DOHH2 (cell line): ENCODE measurements at regions not wholly inside any gene's neighbourhood (a gene's known extent, or its start where the extent isn't known, plus 50 kb on each side); places are given as distances from the start of the nearest gene placed in this dataset.

Experiments used
- H3F3A ChIP-seq: fragments of 200-600 bp; sonication (generic), shearing (Covaris generic); 2 replicates; pipeline ENCODE4 v1.6.0; 2016; ENCODE audit warnings: antibody characterized with exemption, mild to moderate bottlenecking; ENCODE audit not compliant: control insufficient read depth, insufficient read depth
- H3K27ac ChIP-seq: fragments of 200-600 bp; sonication (generic); 2 replicates; pipeline ENCODE4 v1.5.1; 2014; ENCODE audit warnings: low read depth, mild to moderate bottlenecking, low read length, moderate library complexity
- H3K27me3 ChIP-seq: fragments of 200-600 bp; sonication (generic); 2 replicates; pipeline ENCODE4 v1.6.1; 2014; ENCODE audit warnings: mild to moderate bottlenecking, low read length, mixed read lengths; ENCODE audit not compliant: control insufficient read depth
- H3K36me3 ChIP-seq: fragments of 200-600 bp; sonication (generic); 2 replicates; pipeline ENCODE4 v1.6.1; 2014; ENCODE audit warnings: mild to moderate bottlenecking, low read length, moderate library complexity, mixed read lengths; ENCODE audit not compliant: control insufficient read depth
- H3K4me1 ChIP-seq: fragments of 200-600 bp; sonication (generic); 2 replicates; pipeline ENCODE4 v1.6.1; 2014; ENCODE audit warnings: mild to moderate bottlenecking, low read length, mixed read lengths; ENCODE audit not compliant: control insufficient read depth
- H3K4me2 ChIP-seq: fragments of 200-600 bp; sonication (generic); 2 replicates; pipeline ENCODE4 v1.6.0; 2014; ENCODE audit warnings: mild to moderate bottlenecking, low read length, moderate library complexity
- H3K4me3 ChIP-seq: fragments of 200-600 bp; sonication (generic); 2 replicates; pipeline ENCODE4 v1.5.1; 2014; ENCODE audit warnings: mild to moderate bottlenecking, low read length, mixed read lengths
- H3K79me2 ChIP-seq: fragments of 200-600 bp; sonication (generic); 2 replicates; pipeline ENCODE4 v1.6.1; 2014; ENCODE audit warnings: mild to moderate bottlenecking, low read length, mixed read lengths; ENCODE audit not compliant: control insufficient read depth
- H3K9me2 ChIP-seq: fragments of 200-600 bp; sonication (generic); replicated peaks from 2 replicates; pipeline ENCODE4 v1.6.1; 2014; ENCODE audit warnings: mild to moderate bottlenecking, low read length, mixed read lengths; ENCODE audit not compliant: control insufficient read depth
- H3K9me3 ChIP-seq: fragments of 200-600 bp; sonication (generic); 2 replicates; pipeline ENCODE4 v1.6.1; 2014; ENCODE audit warnings: antibody characterized with exemption, low read length, mixed read lengths; ENCODE audit not compliant: control insufficient read depth, insufficient read depth
- H4K20me1 ChIP-seq: fragments of 200-600 bp; sonication (generic); 2 replicates; pipeline ENCODE4 v1.6.0; 2014; ENCODE audit warnings: low read depth, mild to moderate bottlenecking, antibody characterized with exemption, low read length, moderate library complexity; ENCODE audit not compliant: control insufficient read depth, insufficient read depth
- CTCF ChIP-seq: fragments of 200-600 bp; sonication (generic); IDR thresholded peaks from one replicate; pipeline ENCODE4 v1.5.1; 2014; ENCODE audit warnings: antibody characterized with exemption, mild to moderate bottlenecking, low read depth, low read length; ENCODE audit not compliant: poor library complexity, severe bottlenecking
- EZH2phosphoT487 ChIP-seq: fragments of 200-600 bp; sonication (generic); IDR thresholded peaks from 2 replicates; pipeline ENCODE4 v1.6.1; 2017; ENCODE audit warnings: borderline replicate concordance, mild to moderate bottlenecking, antibody characterized with exemption, low read length, moderate library complexity, mixed read lengths

DNA sequence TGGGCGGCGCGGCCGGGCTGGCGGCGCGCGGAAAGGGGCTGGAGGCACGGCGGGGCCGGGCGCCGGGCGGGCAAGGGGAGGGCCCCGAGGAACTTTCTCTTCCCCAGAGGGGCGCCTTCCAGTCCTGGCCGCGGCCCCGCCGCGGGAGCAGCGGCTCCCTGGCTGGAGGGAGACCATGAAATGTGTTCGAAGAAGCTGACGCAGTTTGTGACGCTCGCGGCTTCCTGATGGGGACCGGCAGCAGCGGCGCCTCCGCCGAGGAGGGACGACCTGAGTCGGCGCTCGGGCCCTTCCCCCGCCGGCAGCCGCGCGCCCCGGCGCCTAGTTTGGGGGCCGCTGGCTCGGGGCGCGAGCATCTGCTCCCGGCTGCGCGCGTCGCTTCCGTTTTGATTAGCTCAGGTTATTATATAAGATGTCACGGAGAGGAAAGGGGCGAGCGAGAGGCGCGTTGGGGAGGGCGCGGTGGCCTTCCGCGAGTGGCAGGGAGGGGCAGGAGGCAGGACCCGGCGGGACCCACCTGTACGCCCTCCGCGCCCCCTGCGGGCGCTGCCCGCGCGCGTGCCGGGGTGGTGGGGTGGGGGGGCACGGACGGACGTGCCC is 57.1 kb upstream of the PCGF5 start:
- no peaks in the 10 kb centered on the region for H4K20me1 ChIP-seq
- peak overlapping the region; percentile 76 for H3K4me2 ChIP-seq
- peaks cover 32% of the 10 kb centered on the region for H3K4me1 ChIP-seq
- H3K79me2 ChIP-seq = peaks cover 51% of the 10 kb centered on the region
- no peaks in the 10 kb centered on the region for H3K36me3 ChIP-seq
- H3K9me2 ChIP-seq = no peaks in the 10 kb centered on the region
- no peak for TF ChIP-seq CTCF
- no peak for TF ChIP-seq EZH2phosphoT487
- H3F3A ChIP-seq = peaks cover 14% of the 10 kb centered on the region
- peak overlapping the region; percentile 67 for H3K27ac ChIP-seq
- no peaks in the 10 kb centered on the region for H3K27me3 ChIP-seq
- H3K4me3 ChIP-seq = peak overlapping the region; percentile 79
- H3K9me3 ChIP-seq = no peaks in the 10 kb centered on the region

DNA sequence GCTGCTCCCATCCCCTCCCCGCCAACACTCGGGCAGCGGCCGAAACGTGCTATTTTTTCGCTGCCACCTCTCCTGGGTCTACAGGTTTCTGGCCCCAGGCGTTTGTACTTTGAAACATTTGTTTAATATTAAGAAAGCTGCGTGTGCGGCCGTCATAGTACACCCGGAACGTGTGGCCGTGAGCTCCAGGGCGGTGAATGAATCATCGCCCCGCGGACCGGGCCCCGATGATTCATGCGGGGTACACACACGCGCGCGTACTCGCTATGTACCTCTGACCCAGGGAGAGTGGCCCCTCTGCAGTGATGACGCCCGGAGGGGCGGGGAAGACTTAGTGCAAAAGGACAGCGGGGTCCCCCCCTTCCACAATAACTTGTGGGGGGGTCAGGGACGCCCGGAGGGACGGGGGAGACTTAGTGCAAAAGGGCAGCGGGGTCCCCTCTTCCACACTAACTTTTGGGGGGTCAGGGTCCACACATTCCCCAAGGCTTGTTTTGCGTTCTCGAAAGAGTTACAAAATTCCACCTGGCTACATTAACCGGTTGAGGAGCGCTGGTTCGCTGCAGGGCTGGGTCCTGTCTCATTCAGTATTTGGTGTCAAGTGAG is 56.5 kb upstream of the PCGF5 start:
- no peak for TF ChIP-seq EZH2phosphoT487
- TF ChIP-seq CTCF = no peak
- peak overlapping the region; percentile 67 for H3K27ac ChIP-seq
- peaks cover 57% of the 10 kb centered on the region for H3K79me2 ChIP-seq
- H3K9me2 ChIP-seq = no peaks in the 10 kb centered on the region
- H3K9me3 ChIP-seq = no peaks in the 10 kb centered on the region
- H3K36me3 ChIP-seq = no peaks in the 10 kb centered on the region
- peak overlapping the region; percentile 79 for H3K4me3 ChIP-seq
- no peaks in the 10 kb centered on the region for H3K27me3 ChIP-seq
- H3K4me1 ChIP-seq = peaks cover 29% of the 10 kb centered on the region
- peak overlapping the region; percentile 76 for H3K4me2 ChIP-seq
- peaks cover 14% of the 10 kb centered on the region for H3F3A ChIP-seq
- H4K20me1 ChIP-seq = no peaks in the 10 kb centered on the region

DNA sequence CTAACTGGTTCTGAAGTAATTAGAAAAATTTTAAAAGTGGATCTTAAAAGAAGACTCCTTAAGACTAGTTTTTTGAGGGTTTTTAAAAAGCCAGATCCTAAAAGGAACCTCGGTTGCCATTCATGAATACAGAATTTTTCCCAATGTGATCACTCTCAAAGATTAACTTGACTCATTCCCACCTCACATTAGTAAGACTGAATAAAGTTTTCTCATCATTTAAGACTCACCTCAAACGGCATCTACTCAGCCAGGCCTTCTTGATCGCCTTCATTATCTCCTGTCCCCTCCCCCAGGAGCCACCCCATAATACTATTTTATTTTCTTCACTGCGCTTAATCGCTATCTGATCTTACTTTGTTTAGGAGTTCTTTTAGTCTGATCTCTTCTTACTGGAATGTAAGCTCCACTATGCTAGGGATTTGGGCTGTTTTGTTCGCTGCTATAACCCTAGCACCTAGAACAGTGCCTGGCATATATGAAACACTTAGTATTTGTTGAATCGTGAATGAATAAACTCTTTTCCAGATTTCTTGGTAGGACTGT is 55.9 kb upstream of the PCGF5 start:
- H3K36me3 ChIP-seq = no peaks in the 10 kb centered on the region
- TF ChIP-seq EZH2phosphoT487 (no peak), CTCF (no peak)
- peak overlapping the region; percentile 76 for H3K4me2 ChIP-seq
- peak overlapping the region; percentile 79 for H3K4me3 ChIP-seq
- H3K27me3 ChIP-seq = no peaks in the 10 kb centered on the region
- no peak overlapping the region for H3K27ac ChIP-seq
- no peaks in the 10 kb centered on the region for H3K9me2 ChIP-seq
- H3F3A ChIP-seq = peaks cover 14% of the 10 kb centered on the region
- peaks cover 24% of the 10 kb centered on the region for H3K4me1 ChIP-seq
- H3K9me3 ChIP-seq = no peaks in the 10 kb centered on the region
- no peaks in the 10 kb centered on the region for H4K20me1 ChIP-seq
- peaks cover 63% of the 10 kb centered on the region for H3K79me2 ChIP-seq
